ENCODE measurements at regions not wholly inside any gene's neighbourhood (a gene's known extent, or its start where the extent isn't known, plus 50 kb on each side); places are given as distances from the start of the nearest gene placed in this dataset.

DNA sequence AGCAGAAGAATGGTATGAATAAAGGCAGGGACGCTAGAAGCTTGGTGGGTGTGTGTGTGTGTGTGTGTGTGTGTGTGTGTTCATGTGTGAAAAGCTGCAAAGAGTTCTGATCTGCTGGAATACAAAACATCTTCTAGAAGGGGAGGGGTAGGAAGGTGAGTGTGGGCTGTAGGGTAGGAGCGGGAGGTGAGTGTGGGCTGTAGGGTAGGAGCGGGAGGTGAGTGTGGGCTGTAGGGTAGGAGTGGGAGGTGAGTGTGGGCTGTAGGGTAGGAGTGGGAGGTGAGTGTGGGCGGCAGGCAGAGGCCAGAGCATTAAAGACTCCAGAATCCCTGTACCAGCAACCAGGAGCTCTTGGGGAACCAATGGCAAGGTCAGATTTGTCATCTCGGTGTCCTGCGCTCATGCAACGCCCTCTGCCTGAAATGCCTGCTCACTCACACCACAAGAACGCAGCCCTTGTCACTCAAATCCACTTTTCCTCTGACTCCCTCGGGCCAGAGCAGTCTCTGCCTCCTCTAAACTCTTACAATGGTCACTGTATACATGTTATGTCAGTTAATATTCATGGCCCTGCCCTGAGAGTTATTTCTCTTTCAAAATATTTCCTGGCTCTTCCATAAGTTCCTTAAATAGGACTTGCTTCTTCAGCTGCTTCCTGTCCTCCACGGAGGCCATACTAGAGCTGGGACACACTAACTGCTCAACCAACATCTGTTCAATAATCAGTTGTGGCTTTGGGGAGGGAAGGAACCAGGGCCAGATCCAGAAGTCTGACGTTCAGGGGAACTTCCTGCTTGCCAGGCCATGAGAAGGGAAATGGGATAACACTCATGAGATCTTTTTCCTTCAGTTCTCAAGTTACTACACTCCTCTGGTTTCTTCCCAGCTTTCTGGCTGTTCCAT is 53.6 kb upstream of the ZNF644 start:
- no peak for DNase-seq (ENCODE audit: low spot score)

DNA sequence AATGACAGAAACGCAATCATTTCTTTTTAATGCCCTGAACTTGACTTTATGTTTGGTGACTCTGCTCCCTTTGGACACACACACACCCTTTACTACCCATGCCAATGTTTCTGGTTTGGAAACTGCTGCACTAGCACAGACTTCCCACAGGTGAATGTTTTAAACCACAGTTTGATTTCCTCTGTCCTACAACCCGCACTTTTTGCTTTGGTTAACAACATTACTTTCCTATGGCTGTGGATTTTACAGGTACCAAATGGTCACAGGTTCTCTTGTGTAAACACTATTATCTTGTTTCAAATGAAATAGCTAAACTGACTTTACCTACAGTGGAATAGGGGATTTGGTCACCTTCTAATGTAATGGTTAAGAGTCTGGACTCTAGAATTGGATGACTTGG is 51.5 kb upstream of the ZNF644 start:
- in situ Hi-C loops (cut with MboI; ENCODE audit: low pct_unique_long_range_greater_than_20kb, low sequenced_read_pairs, unreplicated experiment), result no loop called here
- TF ChIP-seq, protein P1, sequence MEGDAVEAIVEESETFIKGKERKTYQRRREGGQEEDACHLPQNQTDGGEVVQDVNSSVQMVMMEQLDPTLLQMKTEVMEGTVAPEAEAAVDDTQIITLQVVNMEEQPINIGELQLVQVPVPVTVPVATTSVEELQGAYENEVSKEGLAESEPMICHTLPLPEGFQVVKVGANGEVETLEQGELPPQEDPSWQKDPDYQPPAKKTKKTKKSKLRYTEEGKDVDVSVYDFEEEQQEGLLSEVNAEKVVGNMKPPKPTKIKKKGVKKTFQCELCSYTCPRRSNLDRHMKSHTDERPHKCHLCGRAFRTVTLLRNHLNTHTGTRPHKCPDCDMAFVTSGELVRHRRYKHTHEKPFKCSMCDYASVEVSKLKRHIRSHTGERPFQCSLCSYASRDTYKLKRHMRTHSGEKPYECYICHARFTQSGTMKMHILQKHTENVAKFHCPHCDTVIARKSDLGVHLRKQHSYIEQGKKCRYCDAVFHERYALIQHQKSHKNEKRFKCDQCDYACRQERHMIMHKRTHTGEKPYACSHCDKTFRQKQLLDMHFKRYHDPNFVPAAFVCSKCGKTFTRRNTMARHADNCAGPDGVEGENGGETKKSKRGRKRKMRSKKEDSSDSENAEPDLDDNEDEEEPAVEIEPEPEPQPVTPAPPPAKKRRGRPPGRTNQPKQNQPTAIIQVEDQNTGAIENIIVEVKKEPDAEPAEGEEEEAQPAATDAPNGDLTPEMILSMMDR (IDR thresholded peaks at IDR 0.05; ENCODE audit: extremely low read depth, insufficient read depth, missing control alignments), result no peak
- no peak for DNase-seq (ENCODE audit: low spot score)

More for the DNA sequence above, 53.6 kb upstream of the ZNF644 start:
- TF ChIP-seq, protein P1 (IDR thresholded peaks at IDR 0.05; ENCODE audit: extremely low read depth, insufficient read depth, missing control alignments), result no peak
- in situ Hi-C loops (cut with MboI; ENCODE audit: low pct_unique_long_range_greater_than_20kb, low sequenced_read_pairs, unreplicated experiment), result no loop called here

DNA sequence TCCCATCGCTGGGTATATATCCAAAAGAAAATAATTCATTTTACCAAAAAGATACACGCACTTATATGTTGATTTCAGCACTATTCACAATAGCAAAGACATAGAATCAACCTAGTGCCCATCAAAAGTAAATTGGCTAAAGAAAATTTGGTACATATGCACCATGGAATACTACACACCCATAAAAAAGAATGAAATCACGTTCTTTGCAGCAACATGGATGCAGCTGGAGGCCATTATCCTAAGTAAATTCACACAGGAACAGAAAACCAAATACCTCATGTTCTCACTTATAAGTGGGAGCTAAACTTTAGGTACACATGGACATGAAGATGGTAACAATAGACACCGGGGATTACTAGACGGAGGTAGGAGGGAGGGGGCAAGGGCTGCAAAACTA is 50.0 kb upstream of the ZNF644 start:
- TF ChIP-seq, protein P1 (IDR thresholded peaks at IDR 0.05; ENCODE audit: extremely low read depth, insufficient read depth, missing control alignments), result no peak
- no peak for DNase-seq (ENCODE audit: low spot score)
- in situ Hi-C loops (cut with MboI; ENCODE audit: low pct_unique_long_range_greater_than_20kb, low sequenced_read_pairs, unreplicated experiment), result no loop called here

Data from GM13977 (cell line).